Breast epithelium (tissue), 3 donors: ENCODE measurements at regions not wholly inside any gene's neighbourhood (a gene's known extent, or its start where the extent isn't known, plus 50 kb on each side); places are given as distances from the start of the nearest gene placed in this dataset.

Experiments
- POLR2A ChIP-seq: fragments of 450-650 bp; IDR thresholded peaks from one replicate; pipeline ENCODE4 v1.6.1; 2016; ENCODE audit warnings: antibody characterized with exemption, mild to moderate bottlenecking, moderate library complexity
- TF ChIP-seq, protein P1 (sequence below), 3 donors: fragments of 450-650 bp; IDR thresholded peaks; one replicate each; pipeline ENCODE4 v1.5.1; 2016 to 2017; ENCODE audit warnings: antibody characterized with exemption in 3 of 3, mild to moderate bottlenecking in 3 of 3, moderate library complexity in 3 of 3

DNA sequence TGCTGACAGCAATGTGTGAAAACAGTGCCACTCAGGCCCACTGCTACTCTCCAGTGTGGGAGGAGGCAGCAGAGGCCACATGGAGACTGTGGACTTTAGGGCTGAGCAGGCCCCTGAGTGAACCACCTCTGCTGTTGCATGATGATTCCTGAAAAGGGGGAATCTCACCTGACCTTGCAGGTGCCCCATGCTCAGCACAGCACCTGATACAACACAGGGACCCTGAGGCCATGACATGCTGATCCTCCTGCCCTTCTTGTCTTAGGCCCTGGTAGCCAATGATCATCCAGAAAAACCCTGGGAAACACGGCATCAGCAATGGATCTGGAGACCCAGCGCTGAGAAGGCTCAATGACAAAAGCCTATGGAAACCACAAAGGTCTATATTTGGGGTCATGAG lies 446.8 kb upstream of the MYT1L start:
- TF ChIP-seq, protein P1, sequence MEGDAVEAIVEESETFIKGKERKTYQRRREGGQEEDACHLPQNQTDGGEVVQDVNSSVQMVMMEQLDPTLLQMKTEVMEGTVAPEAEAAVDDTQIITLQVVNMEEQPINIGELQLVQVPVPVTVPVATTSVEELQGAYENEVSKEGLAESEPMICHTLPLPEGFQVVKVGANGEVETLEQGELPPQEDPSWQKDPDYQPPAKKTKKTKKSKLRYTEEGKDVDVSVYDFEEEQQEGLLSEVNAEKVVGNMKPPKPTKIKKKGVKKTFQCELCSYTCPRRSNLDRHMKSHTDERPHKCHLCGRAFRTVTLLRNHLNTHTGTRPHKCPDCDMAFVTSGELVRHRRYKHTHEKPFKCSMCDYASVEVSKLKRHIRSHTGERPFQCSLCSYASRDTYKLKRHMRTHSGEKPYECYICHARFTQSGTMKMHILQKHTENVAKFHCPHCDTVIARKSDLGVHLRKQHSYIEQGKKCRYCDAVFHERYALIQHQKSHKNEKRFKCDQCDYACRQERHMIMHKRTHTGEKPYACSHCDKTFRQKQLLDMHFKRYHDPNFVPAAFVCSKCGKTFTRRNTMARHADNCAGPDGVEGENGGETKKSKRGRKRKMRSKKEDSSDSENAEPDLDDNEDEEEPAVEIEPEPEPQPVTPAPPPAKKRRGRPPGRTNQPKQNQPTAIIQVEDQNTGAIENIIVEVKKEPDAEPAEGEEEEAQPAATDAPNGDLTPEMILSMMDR (IDR thresholded peaks at IDR 0.05) = no peak
- TF ChIP-seq POLR2A = no peak
